Activated T-helper 2 cell treated with anti-CD3 and anti-CD28 coated beads, Interferon-gamma antibody, Interleukin-2, Interleukin-4, amounts not matched to agents 10 μg/mL and 5 μg/mL and 100 μg/mL, durations not matched to agents 14 hours and 24 hours and 36 hours (primary cell): ENCODE measurements at regions not wholly inside any gene's neighbourhood (a gene's known extent, or its start where the extent isn't known, plus 50 kb on each side); places are given as distances from the start of the nearest gene placed in this dataset.

Experiments used
- DNase-seq: peaks from one replicate; pipeline ENCODE4 v3.0.0; 2021; ENCODE audit warnings: low spot score
- H3K27ac Mint-ChIP-seq: one replicate; pipeline ENCODE4 v1.8.0; 2021; ENCODE audit warnings: mixed read lengths
- H3K27me3 Mint-ChIP-seq: one replicate; pipeline ENCODE4 v1.8.0; 2021; ENCODE audit warnings: low read depth, mixed read lengths
- H3K36me3 Mint-ChIP-seq: one replicate; pipeline ENCODE4 v1.8.0; 2021; ENCODE audit warnings: low read depth, mixed read lengths
- H3K4me1 Mint-ChIP-seq: one replicate; pipeline ENCODE4 v1.8.0; 2021; ENCODE audit warnings: low read depth, mixed read lengths
- H3K4me3 Mint-ChIP-seq: one replicate; pipeline ENCODE4 v1.8.0; 2021; ENCODE audit warnings: low read depth, mild to moderate bottlenecking, moderate library complexity, mixed read lengths
- H3K9me3 Mint-ChIP-seq: one replicate; pipeline ENCODE4 v1.8.0; 2021; ENCODE audit warnings: mixed read lengths
- intact Hi-C: fragments of 100-400 bp; cut with micrococcal nuclease; formaldehyde crosslinking; loops from one replicate; pipeline ENCODE4 v1.15.1; 2023

DNA sequence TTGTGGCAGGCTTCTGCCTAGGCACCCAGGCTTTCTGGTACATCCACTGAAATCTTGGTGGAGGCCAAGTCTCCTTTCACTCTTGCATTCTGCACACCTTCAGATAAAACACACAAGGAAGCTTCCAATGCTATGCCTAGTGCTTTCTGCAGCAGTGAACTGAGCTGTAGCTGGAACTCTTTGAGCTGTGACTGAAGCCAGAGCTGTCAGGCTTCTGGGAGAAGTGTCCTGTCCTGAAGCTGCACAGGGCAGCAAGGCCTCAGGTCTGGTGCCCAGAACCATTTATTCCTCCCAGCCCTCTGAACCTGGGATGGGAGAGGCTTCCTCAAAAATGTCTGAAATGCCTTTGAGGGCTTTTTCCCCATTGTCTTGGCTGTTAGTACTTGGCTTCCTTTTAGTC lies 941.7 kb downstream of the LRFN5 start:
- Mint-ChIP-seq H3K27ac (no peak overlapping the region), H3K4me3 (no peak overlapping the region), H3K9me3 (peaks cover 48% of the 10 kb centered on the region), H3K36me3 (no peaks in the 10 kb centered on the region), H3K27me3 (no peaks in the 10 kb centered on the region), H3K4me1 (no peaks in the 10 kb centered on the region)
- intact Hi-C loops = no loop called here
- no peak for DNase-seq

DNA sequence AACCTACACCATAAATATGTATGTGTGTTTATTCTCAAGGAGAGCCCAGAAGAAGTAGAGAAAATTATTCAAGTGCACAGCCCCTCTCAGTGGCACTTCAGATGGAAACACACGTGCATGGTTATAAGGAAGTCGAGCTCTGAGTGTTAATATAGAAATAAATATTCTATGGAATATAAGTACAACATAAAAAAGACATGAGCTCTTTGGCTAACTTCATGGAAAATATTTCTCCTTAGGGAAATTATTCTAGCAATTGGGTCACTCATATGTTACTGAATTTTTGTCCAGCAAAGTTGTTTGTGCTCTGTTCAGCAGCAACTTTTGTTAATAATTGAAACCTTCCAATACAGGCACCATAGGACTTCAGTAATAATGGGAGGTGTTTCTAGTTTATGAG lies 939.0 kb downstream of the LRFN5 start:
- intact Hi-C loops = no loop called here
- no peak for DNase-seq
- H3K36me3 Mint-ChIP-seq = no peaks in the 10 kb centered on the region
- peaks cover 56% of the 10 kb centered on the region for H3K9me3 Mint-ChIP-seq
- no peaks in the 10 kb centered on the region for H3K4me1 Mint-ChIP-seq
- H3K27ac Mint-ChIP-seq = no peak overlapping the region
- no peak overlapping the region for H3K4me3 Mint-ChIP-seq
- H3K27me3 Mint-ChIP-seq = no peaks in the 10 kb centered on the region

DNA sequence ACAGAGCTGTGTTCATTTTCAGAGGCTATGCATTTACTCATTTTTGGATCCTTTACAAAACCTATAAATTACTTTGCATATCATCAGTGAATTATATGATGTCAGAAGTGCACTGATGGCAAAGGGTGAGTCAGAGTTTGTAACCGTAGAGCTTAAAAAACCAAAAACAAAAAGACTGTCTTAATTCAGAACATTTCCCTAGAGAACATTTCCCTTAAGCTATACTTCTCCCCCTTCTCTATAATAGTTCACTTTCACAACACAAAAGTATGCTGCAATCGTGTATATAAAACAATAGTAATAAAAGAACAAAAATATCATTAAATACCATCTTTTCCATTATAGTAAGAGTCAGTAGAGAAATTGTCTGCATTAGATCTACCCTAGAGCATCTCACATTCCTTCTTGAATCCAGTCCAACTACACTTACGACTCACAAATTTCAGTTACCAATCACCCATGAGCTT lies 934.9 kb downstream of the LRFN5 start:
- H3K4me3 Mint-ChIP-seq = no peak overlapping the region
- H3K4me1 Mint-ChIP-seq = no peaks in the 10 kb centered on the region
- DNase-seq = no peak
- intact Hi-C loops = no loop called here
- peaks cover 37% of the 10 kb centered on the region for H3K9me3 Mint-ChIP-seq
- H3K27me3 Mint-ChIP-seq = no peaks in the 10 kb centered on the region
- H3K36me3 Mint-ChIP-seq = no peaks in the 10 kb centered on the region
- no peak overlapping the region for H3K27ac Mint-ChIP-seq

DNA sequence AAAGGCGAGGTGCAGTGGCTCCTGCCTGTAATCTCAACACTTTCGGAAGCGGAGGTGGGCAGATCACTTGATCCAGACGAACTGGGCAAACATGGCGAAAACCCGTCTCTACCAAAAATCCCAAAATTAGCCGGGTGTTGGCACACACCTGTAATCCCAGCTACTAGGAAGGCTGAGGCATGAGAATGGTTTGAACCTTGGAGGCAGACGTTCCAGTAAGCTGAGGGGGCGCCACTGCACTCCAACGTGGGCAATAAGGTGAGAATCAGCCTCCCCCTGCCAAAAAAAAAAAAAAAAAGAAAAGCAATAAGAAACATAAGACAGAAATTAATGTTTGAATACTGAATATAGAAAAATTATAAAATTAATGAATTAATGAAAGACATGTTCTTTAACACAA lies 928.7 kb downstream of the LRFN5 start:
- no peak overlapping the region for H3K4me3 Mint-ChIP-seq
- no peaks in the 10 kb centered on the region for H3K36me3 Mint-ChIP-seq
- intact Hi-C loops = no loop called here
- H3K4me1 Mint-ChIP-seq = no peaks in the 10 kb centered on the region
- H3K27ac Mint-ChIP-seq = no peak overlapping the region
- H3K9me3 Mint-ChIP-seq = peaks cover 24% of the 10 kb centered on the region
- no peaks in the 10 kb centered on the region for H3K27me3 Mint-ChIP-seq
- DNase-seq = no peak

DNA sequence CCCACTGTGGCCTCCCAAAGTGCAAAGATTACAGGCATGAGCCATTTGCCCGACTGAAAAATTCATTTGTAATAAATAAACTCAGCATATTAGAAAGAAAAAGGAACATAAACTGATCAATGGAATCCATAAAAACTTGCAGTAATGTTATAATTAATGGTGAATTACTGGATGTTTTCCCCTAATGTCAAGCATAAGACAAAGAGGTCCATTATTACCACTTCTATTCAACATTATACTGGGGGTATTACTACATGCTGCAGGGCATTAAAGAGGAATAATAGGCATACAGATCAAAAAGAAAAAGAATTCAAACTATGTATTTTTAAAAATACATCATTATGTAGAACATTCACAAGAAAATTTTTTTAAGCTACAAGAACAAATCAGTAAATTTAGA lies 926.8 kb downstream of the LRFN5 start:
- Mint-ChIP-seq H3K9me3 (peaks cover 22% of the 10 kb centered on the region), H3K4me3 (no peak overlapping the region)

DNA sequence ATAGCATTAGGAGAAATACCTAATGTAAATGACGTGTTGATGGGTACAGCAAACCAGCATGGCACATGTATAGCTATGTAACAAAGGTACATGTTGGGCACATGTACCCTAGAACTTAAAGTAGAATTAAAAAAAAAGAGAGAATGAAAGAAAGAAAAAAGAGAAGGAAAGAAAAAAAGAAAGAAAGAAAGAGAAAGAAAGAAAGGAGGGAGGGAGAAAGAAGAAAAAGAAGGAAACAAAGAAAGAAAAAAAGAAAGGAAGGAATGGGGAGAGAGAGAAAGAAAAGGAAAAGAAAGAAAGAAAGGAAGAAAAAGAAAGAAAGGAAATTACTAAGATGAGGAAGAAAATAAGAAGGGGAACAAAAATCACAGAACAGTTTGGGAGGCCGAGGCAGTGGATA lies 925.5 kb downstream of the LRFN5 start:
- Mint-ChIP-seq H3K4me1 (no peaks in the 10 kb centered on the region), H3K36me3 (no peaks in the 10 kb centered on the region), H3K27me3 (no peaks in the 10 kb centered on the region), H3K4me3 (no peak overlapping the region), H3K27ac (no peak overlapping the region), H3K9me3 (peaks cover 21% of the 10 kb centered on the region)
- no peak for DNase-seq
- intact Hi-C loops = no loop called here

More for the DNA sequence above, 926.8 kb downstream of the LRFN5 start:
- Mint-ChIP-seq H3K36me3 (no peaks in the 10 kb centered on the region), H3K27me3 (no peaks in the 10 kb centered on the region), H3K4me1 (no peaks in the 10 kb centered on the region), H3K27ac (no peak overlapping the region)
- DNase-seq = no peak
- intact Hi-C loops = no loop called here

DNA sequence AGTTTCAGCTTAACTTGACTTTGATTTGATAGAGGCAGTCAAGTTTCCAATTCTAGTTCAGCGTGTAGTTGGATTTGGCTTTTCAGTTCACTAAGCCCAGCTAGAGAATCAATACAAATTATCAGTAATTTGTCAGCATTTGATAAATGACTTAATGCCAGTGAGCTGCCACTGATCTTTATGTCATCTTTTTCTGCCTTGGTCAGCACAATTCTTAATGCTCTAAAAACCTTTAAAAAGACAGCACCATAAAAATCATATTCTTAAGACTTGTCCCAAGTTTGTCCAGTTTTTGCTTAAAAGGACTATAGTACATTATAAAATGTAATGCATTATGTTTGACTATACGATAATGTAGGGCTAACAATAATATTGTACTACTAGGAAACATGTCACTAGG lies 920.5 kb downstream of the LRFN5 start:
- intact Hi-C loops = no loop called here

DNA sequence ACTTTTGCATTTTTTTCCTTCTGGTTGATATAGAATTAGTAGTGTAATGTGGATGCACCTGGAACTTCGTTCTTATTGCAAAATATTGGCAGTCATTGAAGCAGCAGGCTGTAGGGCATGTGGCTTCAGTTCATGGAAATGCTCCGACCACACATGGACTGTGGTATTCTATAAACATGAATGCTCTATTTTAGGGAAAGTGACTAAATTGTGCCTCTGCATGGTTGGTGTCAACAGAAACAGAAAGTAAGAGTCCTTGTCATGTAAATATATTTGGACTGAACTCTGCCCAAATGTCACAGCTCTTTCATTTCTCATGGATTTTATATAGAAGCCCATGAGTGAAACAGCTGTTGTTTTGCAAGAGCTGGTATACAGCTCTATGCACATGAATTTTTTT lies 917.0 kb downstream of the LRFN5 start:
- no peaks in the 10 kb centered on the region for H3K4me1 Mint-ChIP-seq
- no peak for DNase-seq
- H3K36me3 Mint-ChIP-seq = no peaks in the 10 kb centered on the region
- peaks cover 28% of the 10 kb centered on the region for H3K9me3 Mint-ChIP-seq
- no peaks in the 10 kb centered on the region for H3K27me3 Mint-ChIP-seq
- H3K4me3 Mint-ChIP-seq = no peak overlapping the region
- H3K27ac Mint-ChIP-seq = no peak overlapping the region
- intact Hi-C loops = no loop called here

More for the DNA sequence above, 920.5 kb downstream of the LRFN5 start:
- no peaks in the 10 kb centered on the region for H3K27me3 Mint-ChIP-seq
- no peak for DNase-seq
- H3K4me3 Mint-ChIP-seq = no peak overlapping the region
- H3K27ac Mint-ChIP-seq = no peak overlapping the region
- H3K9me3 Mint-ChIP-seq = peaks cover 16% of the 10 kb centered on the region
- no peaks in the 10 kb centered on the region for H3K36me3 Mint-ChIP-seq
- H3K4me1 Mint-ChIP-seq = no peaks in the 10 kb centered on the region

DNA sequence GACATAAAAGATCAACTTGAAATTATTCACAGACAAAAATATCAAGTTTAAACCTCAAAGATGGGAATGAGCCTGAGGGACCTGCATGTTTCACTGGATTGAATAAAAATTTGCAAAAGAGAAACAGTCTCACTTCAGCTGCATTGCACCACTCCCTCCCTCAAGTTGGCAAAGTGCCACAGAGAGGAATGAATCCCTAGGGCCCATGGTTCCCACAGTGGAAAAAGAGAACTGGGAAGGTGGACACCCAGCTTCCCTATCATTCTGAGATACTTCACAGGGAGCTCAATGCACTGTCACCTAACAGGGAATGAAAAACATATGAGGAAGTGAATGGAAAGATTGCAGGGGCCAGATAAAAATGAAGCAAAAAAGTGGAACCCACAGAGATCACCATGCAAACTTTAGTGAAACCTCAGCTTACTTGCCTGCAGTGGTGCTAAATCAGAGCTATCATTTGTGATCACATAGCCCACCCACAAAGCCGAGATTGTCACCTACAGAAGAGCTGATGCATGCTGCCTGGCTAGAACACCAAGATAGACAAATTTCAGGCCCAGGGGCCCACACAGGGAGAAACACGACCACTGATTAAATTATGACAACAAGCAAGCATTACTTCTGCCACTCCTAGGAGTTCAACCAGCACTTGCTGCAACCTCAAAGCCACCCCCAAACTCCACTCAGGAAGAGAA lies 911.3 kb downstream of the LRFN5 start:
- H3K27ac Mint-ChIP-seq = no peak overlapping the region
- intact Hi-C loops = no loop called here

DNA sequence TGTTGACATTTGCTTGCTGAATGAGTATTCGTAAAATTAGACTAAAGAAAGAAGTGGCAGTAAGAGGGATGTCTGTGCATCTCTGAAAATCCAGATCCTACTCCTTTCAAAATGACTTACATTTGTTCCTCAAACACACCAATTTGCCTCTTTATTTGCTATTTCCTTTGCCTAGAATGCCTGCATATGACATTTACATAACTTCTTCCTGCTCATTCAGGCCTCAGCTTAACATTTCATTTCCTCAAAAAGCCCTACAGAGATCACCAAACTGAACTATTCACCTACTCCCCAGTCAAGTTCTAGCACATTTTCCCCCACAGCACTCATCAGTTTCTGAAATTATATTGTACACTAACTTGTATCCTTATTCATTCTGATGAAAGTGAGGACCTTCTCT lies 907.2 kb downstream of the LRFN5 start:
- H3K4me3 Mint-ChIP-seq = no peak overlapping the region
- H3K9me3 Mint-ChIP-seq = peaks cover 61% of the 10 kb centered on the region
- no peaks in the 10 kb centered on the region for H3K36me3 Mint-ChIP-seq
- intact Hi-C loops = no loop called here
- H3K27ac Mint-ChIP-seq = no peak overlapping the region
- H3K4me1 Mint-ChIP-seq = no peaks in the 10 kb centered on the region
- DNase-seq = no peak
- no peaks in the 10 kb centered on the region for H3K27me3 Mint-ChIP-seq

More for the DNA sequence above, 911.3 kb downstream of the LRFN5 start:
- Mint-ChIP-seq H3K4me3 (no peak overlapping the region), H3K36me3 (no peaks in the 10 kb centered on the region), H3K4me1 (no peaks in the 10 kb centered on the region), H3K27me3 (no peaks in the 10 kb centered on the region), H3K9me3 (peaks cover 44% of the 10 kb centered on the region)
- DNase-seq = no peak

DNA sequence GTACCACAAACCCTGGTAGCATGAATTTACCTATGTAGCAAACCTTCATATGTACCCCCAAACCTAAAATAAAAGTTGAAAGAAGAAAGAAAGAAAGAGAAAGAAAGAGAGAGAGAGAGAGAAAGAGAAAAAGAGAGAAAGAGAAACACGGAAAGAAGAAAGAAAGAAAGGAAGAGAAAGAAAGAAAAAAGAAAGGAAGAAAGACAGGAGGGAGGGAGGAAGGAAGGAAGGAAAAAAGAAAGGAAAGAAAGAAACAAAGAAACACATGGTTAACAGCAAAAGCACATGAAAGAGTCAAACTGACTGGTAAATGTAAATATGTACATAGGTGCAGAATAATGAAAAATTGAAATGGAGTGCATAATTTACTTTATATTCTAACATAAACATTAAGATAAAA lies 903.4 kb downstream of the LRFN5 start:
- no peaks in the 10 kb centered on the region for H3K36me3 Mint-ChIP-seq
- intact Hi-C loops = no loop called here
- H3K4me1 Mint-ChIP-seq = no peaks in the 10 kb centered on the region
- H3K9me3 Mint-ChIP-seq = peaks cover 71% of the 10 kb centered on the region
- no peak for DNase-seq
- no peaks in the 10 kb centered on the region for H3K27me3 Mint-ChIP-seq
- H3K4me3 Mint-ChIP-seq = no peak overlapping the region
- H3K27ac Mint-ChIP-seq = no peak overlapping the region

DNA sequence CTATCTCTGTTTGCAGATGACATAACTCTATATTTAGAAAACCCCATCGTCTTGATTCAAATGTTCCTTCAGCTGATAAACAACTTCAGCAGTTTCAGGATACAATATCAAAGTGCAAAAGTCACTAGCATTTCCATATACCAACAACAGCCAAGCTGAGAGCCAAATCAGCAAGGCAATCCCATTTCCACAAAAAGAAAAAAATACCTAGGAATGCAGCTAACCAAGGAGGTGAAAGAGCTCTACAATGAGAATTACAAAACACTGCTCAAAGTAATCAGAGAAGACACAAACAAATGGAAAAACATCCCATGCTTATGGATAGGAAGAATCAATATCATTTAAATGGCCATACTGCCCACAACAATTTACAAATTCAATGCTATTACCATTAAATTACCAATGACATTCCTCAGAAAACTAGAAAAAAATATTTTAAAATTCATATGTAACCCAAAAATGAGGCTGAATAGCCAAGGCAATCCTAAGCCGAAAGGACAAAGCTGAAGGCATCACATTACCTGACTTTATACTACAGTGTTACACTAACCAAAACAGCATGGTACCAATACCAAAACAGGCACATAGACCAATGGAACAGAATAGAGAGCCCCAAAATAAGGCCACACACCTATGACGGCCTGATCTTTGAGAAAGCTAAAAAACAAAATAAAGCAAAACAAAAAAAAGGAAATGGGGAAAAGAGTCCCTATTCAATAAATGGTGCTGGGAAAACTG lies 901.7 kb downstream of the LRFN5 start:
- H3K27ac Mint-ChIP-seq = no peak overlapping the region
- no peaks in the 10 kb centered on the region for H3K27me3 Mint-ChIP-seq
- no peak overlapping the region for H3K4me3 Mint-ChIP-seq
- H3K9me3 Mint-ChIP-seq = peaks cover 59% of the 10 kb centered on the region
- DNase-seq = no peak
- H3K36me3 Mint-ChIP-seq = no peaks in the 10 kb centered on the region
- H3K4me1 Mint-ChIP-seq = no peaks in the 10 kb centered on the region
- intact Hi-C loops = no loop called here

DNA sequence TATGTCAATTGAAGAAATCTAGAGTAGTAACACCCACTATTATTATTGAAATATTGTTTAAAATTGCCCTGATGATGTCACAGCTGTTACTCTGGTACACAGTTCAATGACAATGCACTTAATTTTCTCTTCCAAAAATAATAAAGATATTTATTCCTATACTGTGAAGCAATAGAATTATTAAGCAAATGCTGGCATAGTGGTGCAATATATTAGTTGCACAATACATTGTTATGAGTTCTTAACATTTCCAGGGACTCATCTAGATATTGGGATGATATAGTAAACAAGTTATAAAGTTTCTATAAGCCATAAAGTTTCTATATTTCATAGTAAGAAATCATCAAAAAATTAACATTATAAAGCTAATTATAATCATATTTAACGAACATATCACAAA lies 897.8 kb downstream of the LRFN5 start:
- H3K4me1 Mint-ChIP-seq = no peaks in the 10 kb centered on the region
- H3K27ac Mint-ChIP-seq = no peak overlapping the region
- H3K4me3 Mint-ChIP-seq = no peak overlapping the region
- DNase-seq = no peak
- H3K36me3 Mint-ChIP-seq = no peaks in the 10 kb centered on the region
- no peaks in the 10 kb centered on the region for H3K27me3 Mint-ChIP-seq
- intact Hi-C loops = no loop called here
- peaks cover 32% of the 10 kb centered on the region for H3K9me3 Mint-ChIP-seq
